NCI-H187 (cell line): ENCODE measurements at regions not wholly inside any gene's neighbourhood (a gene's known extent, or its start where the extent isn't known, plus 50 kb on each side); places are given as distances from the start of the nearest gene placed in this dataset.

ENCODE experiments used
- DNase-seq, 2 experiments: peaks; one replicate each; lab custom pipeline; 2025; lab: John Stamatoyannopoulos, UW

GRCh38 chr11:69972351-69972802, 105.7 kb upstream of the ANO1 start:
- DNase-seq, result no peak

- DNase-seq, result no peak
These were observed 103.6 kb upstream of the ANO1 start for GRCh38 chr11:69974528-69974927.

- no peak for DNase-seq
These were observed 102.3 kb upstream of the ANO1 start for GRCh38 chr11:69975822-69976221.

- DNase-seq, result no peak
These were observed 101.3 kb upstream of the ANO1 start for GRCh38 chr11:69976794-69977193.

- no peak for DNase-seq
These were observed 100.2 kb upstream of the ANO1 start for GRCh38 chr11:69977951-69978350.

GRCh38 chr11:69978841-69979614, 99.1 kb upstream of the ANO1 start:
- no peak for DNase-seq

GRCh38 chr11:69979632-69980031, 98.5 kb upstream of the ANO1 start:
- DNase-seq, result no peak

GRCh38 chr11:69981119-69981784, 96.9 kb upstream of the ANO1 start:
- no peak for DNase-seq

GRCh38 chr11:69982690-69983570, 95.2 kb upstream of the ANO1 start:
- DNase-seq, result no peak

GRCh38 chr11:69983571-69983877, 94.6 kb upstream of the ANO1 start:
- DNase-seq, result no peak

GRCh38 chr11:69983897-69984438, 94.1 kb upstream of the ANO1 start:
- no peak for DNase-seq

- no peak for DNase-seq
These were observed 93.5 kb upstream of the ANO1 start for GRCh38 chr11:69984457-69985261.

GRCh38 chr11:69985331-69985640, 92.8 kb upstream of the ANO1 start:
- DNase-seq, result no peak

- no peak for DNase-seq
These were observed 92.3 kb upstream of the ANO1 start for GRCh38 chr11:69985641-69986439.

GRCh38 chr11:69986440-69986787, 91.7 kb upstream of the ANO1 start:
- no peak for DNase-seq

- no peak for DNase-seq
These were observed 91.3 kb upstream of the ANO1 start for GRCh38 chr11:69986830-69987229.

- no peak for DNase-seq
These were observed 86.1 kb upstream of the ANO1 start for GRCh38 chr11:69992026-69992425.

- no peak for DNase-seq
These were observed 85.0 kb upstream of the ANO1 start for GRCh38 chr11:69992943-69993694.

- DNase-seq, result no peak
These were observed 83.3 kb upstream of the ANO1 start for GRCh38 chr11:69994810-69995209.

GRCh38 chr11:69995697-69996096, 82.4 kb upstream of the ANO1 start:
- no peak for DNase-seq
